ENCODE measurements at regions not wholly inside any gene's neighbourhood (a gene's known extent, or its start where the extent isn't known, plus 50 kb on each side); places are given as distances from the start of the nearest gene placed in this dataset.

DNA sequence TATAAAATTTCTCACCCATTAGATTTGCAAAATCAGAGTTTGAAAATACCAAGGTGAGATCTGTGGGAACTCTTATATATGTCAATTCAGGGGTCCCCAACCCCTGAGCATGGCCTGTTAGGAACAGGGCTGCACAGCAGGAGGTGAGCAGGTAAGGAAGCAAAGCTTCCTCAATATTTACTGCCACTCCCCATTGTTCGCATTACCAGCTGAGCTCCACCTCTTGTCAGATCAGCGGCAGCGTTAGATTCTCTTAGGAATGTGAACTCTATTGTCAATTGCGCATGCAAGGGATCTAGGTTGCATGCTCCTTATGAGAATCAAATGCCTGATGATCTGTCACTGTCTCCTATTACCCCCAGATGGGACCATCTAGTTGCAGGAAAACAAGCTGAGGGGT lies 376.6 kb downstream of the LMO4 start:
- H3K4me1 Mint-ChIP-seq (ENCODE audit: insufficient read depth, unreplicated experiment), result no peaks in the 10 kb centered on the region
- DNase-seq (ENCODE audit: unreplicated experiment), result no peak
- TF ChIP-seq, protein P1, sequence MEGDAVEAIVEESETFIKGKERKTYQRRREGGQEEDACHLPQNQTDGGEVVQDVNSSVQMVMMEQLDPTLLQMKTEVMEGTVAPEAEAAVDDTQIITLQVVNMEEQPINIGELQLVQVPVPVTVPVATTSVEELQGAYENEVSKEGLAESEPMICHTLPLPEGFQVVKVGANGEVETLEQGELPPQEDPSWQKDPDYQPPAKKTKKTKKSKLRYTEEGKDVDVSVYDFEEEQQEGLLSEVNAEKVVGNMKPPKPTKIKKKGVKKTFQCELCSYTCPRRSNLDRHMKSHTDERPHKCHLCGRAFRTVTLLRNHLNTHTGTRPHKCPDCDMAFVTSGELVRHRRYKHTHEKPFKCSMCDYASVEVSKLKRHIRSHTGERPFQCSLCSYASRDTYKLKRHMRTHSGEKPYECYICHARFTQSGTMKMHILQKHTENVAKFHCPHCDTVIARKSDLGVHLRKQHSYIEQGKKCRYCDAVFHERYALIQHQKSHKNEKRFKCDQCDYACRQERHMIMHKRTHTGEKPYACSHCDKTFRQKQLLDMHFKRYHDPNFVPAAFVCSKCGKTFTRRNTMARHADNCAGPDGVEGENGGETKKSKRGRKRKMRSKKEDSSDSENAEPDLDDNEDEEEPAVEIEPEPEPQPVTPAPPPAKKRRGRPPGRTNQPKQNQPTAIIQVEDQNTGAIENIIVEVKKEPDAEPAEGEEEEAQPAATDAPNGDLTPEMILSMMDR (IDR thresholded peaks at IDR 0.05; ENCODE audit: unreplicated experiment), result no peak
- BruUV-seq (replicated peaks), result no TSS peak
- ChIA-PET POLR2A (no interaction called here), CTCF (no interaction called here)
- intact Hi-C loops (cut with micrococcal nuclease), result no loop called here
- no peak overlapping the region for H3K4me3 Mint-ChIP-seq (ENCODE audit: unreplicated experiment)
- H3K9me3 Mint-ChIP-seq (ENCODE audit: unreplicated experiment), result peaks cover 14% of the 10 kb centered on the region
- no peak overlapping the region for H3K27ac Mint-ChIP-seq (ENCODE audit: low read depth, unreplicated experiment)
- no peaks in the 10 kb centered on the region for H3K27me3 Mint-ChIP-seq (ENCODE audit: insufficient read depth, unreplicated experiment)
- no peaks in the 10 kb centered on the region for H3K36me3 Mint-ChIP-seq (ENCODE audit: insufficient read depth, unreplicated experiment)

DNA sequence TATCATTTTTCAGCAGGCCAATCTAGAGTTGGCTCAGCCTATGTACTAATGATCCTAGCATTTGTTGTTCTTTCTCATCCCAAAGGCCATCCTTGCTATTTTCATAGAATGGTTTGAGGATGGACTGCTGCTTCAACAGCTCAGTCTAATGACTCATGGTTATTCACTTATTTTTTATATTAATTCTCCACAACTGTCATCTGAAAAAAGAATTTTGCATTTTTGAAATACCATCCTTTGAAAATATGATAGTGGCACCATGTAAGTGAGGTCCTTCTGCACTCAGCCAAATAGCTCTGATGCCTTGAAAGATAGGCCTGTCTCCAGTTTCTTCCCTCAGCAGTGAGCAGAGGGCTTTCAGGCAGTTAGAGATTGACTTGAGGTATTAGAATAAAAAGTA lies 377.5 kb downstream of the LMO4 start:
- Mint-ChIP-seq H3K4me3 (ENCODE audit: unreplicated experiment) (no peak overlapping the region), H3K4me1 (ENCODE audit: insufficient read depth, unreplicated experiment) (no peaks in the 10 kb centered on the region), H3K9me3 (ENCODE audit: unreplicated experiment) (peaks cover 9% of the 10 kb centered on the region), H3K27ac (ENCODE audit: low read depth, unreplicated experiment) (no peak overlapping the region), H3K27me3 (ENCODE audit: insufficient read depth, unreplicated experiment) (no peaks in the 10 kb centered on the region), H3K36me3 (ENCODE audit: insufficient read depth, unreplicated experiment) (no peaks in the 10 kb centered on the region)
- ChIA-PET POLR2A (no interaction called here), CTCF (no interaction called here)
- no peak for DNase-seq (ENCODE audit: unreplicated experiment)
- TF ChIP-seq, protein P1 (IDR thresholded peaks at IDR 0.05; ENCODE audit: unreplicated experiment), result no peak
- no TSS peak for BruUV-seq (replicated peaks)
- intact Hi-C loops (cut with micrococcal nuclease), result no loop called here

DNA sequence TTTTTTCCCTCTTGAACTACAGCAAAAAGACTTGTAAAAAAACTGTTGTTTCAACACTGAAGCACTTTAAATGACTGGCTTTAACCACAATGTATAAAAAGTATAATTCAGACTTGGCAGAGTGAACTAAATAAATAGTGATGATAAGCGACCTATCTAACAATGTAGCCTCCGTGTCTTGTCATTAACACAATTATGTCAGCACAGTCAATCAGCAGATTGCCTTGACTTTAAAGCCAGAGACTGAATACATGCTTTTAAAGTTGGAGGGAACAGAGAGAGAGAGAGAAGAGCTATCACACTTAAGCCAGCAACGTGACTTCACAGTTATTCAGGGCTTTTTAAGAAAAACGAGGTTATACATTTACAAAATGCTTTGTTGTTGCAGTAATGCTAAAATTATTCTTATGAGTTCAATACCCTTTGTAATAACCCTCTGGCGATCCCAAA lies 378.1 kb downstream of the LMO4 start:
- DNase-seq (ENCODE audit: unreplicated experiment), result no peak
- no peaks in the 10 kb centered on the region for H3K27me3 Mint-ChIP-seq (ENCODE audit: insufficient read depth, unreplicated experiment)
- H3K4me3 Mint-ChIP-seq (ENCODE audit: unreplicated experiment), result no peak overlapping the region
- peaks cover 3% of the 10 kb centered on the region for H3K9me3 Mint-ChIP-seq (ENCODE audit: unreplicated experiment)
- ChIA-PET CTCF (no interaction called here), POLR2A (no interaction called here)
- no peak overlapping the region for H3K27ac Mint-ChIP-seq (ENCODE audit: low read depth, unreplicated experiment)
- TF ChIP-seq, protein P1 (IDR thresholded peaks at IDR 0.05; ENCODE audit: unreplicated experiment), result no peak
- no peaks in the 10 kb centered on the region for H3K36me3 Mint-ChIP-seq (ENCODE audit: insufficient read depth, unreplicated experiment)
- no TSS peak for BruUV-seq (replicated peaks)
- intact Hi-C loops (cut with micrococcal nuclease), result no loop called here
- no peaks in the 10 kb centered on the region for H3K4me1 Mint-ChIP-seq (ENCODE audit: insufficient read depth, unreplicated experiment)

DNA sequence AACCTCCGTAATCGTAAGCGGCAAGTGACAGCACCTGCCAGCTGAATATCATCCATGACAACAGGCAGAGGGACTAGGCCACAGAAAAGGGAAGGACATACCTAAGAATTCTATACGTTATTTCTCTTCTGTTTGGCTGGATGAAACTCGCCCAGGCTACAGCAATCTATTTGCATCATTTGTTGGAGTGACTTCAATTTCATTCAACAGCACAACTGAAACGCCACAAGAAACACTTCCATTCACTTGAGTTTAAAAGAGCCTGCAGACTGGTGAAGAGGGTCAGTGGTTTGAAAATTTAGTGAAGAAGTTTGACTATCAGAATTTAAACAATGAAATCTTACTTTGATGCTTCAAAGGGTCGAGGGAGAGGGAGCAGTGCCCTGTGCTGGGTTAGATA lies 378.7 kb downstream of the LMO4 start:
- no peak for DNase-seq (ENCODE audit: unreplicated experiment)
- intact Hi-C loops (cut with micrococcal nuclease), result no loop called here
- H3K4me3 Mint-ChIP-seq (ENCODE audit: unreplicated experiment), result no peak overlapping the region
- BruUV-seq (replicated peaks), result no TSS peak
- H3K27ac Mint-ChIP-seq (ENCODE audit: low read depth, unreplicated experiment), result no peak overlapping the region
- H3K9me3 Mint-ChIP-seq (ENCODE audit: unreplicated experiment), result no peaks in the 10 kb centered on the region
- H3K4me1 Mint-ChIP-seq (ENCODE audit: insufficient read depth, unreplicated experiment), result no peaks in the 10 kb centered on the region
- ChIA-PET POLR2A (no interaction called here), CTCF (no interaction called here)
- H3K36me3 Mint-ChIP-seq (ENCODE audit: insufficient read depth, unreplicated experiment), result no peaks in the 10 kb centered on the region
- TF ChIP-seq, protein P1 (IDR thresholded peaks at IDR 0.05; ENCODE audit: unreplicated experiment), result no peak
- H3K27me3 Mint-ChIP-seq (ENCODE audit: insufficient read depth, unreplicated experiment), result no peaks in the 10 kb centered on the region

All from MCF 10A (cell line).